ENCODE measurements at regions not wholly inside any gene's neighbourhood (a gene's known extent, or its start where the extent isn't known, plus 50 kb on each side); places are given as distances from the start of the nearest gene placed in this dataset.

GRCh38 chr1:65688215-65688566, 104.5 kb upstream of the PDE4B start:
- Histone ChIP-seq H3K4me2 (ENCODE audit: low read length) (no peak overlapping the region), H3K27ac (ENCODE audit: low read depth, low read length, poor library complexity, severe bottlenecking) (no peak overlapping the region), H3K9me2 (ENCODE audit: insufficient read depth, low read length) (no peaks in the 10 kb centered on the region), H3K4me1 (ENCODE audit: insufficient read depth, low read length, poor library complexity, severe bottlenecking) (no peaks in the 10 kb centered on the region), H4K20me1 (ENCODE audit: insufficient read depth, low read length) (no peaks in the 10 kb centered on the region), H2AFZ (ENCODE audit: low read length) (no peak overlapping the region), H3K4me3 (ENCODE audit: low read depth, low read length, poor library complexity, severe bottlenecking) (no peak overlapping the region), H3K36me3 (ENCODE audit: insufficient read depth, low read length) (no peaks in the 10 kb centered on the region), H3K79me2 (ENCODE audit: insufficient read depth, low read depth, low read length) (no peaks in the 10 kb centered on the region), H3K9me3 (ENCODE audit: low read length) (no peaks in the 10 kb centered on the region)
- POLR2A ChIA-PET: interaction anchor here (1.2 kb wide), 1 partner anchor 613 kb away, joined by 3 read pairs; no protein-coding TSS in a partner anchor
- DNase-seq (ENCODE audit: low spot score): no peak
- no TSS peak for BruUV-seq (replicated peaks)
- intact Hi-C loops (cut with micrococcal nuclease; ENCODE audit: unreplicated experiment): loop anchor here (5.0 kb wide), 1 partner anchor 1421 kb away; no protein-coding TSS in a partner anchor
- CTCF ChIA-PET (ENCODE audit: unreplicated experiment): no interaction called here
- TF ChIP-seq, protein P1, sequence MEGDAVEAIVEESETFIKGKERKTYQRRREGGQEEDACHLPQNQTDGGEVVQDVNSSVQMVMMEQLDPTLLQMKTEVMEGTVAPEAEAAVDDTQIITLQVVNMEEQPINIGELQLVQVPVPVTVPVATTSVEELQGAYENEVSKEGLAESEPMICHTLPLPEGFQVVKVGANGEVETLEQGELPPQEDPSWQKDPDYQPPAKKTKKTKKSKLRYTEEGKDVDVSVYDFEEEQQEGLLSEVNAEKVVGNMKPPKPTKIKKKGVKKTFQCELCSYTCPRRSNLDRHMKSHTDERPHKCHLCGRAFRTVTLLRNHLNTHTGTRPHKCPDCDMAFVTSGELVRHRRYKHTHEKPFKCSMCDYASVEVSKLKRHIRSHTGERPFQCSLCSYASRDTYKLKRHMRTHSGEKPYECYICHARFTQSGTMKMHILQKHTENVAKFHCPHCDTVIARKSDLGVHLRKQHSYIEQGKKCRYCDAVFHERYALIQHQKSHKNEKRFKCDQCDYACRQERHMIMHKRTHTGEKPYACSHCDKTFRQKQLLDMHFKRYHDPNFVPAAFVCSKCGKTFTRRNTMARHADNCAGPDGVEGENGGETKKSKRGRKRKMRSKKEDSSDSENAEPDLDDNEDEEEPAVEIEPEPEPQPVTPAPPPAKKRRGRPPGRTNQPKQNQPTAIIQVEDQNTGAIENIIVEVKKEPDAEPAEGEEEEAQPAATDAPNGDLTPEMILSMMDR (conservative IDR thresholded peaks at IDR 0.05; ENCODE audit: low read length): no peak
- no peak for TF ChIP-seq EZH2phosphoT487 (IDR thresholded peaks at IDR 0.05; ENCODE audit: borderline replicate concordance, low read depth, low read length)

DNA sequence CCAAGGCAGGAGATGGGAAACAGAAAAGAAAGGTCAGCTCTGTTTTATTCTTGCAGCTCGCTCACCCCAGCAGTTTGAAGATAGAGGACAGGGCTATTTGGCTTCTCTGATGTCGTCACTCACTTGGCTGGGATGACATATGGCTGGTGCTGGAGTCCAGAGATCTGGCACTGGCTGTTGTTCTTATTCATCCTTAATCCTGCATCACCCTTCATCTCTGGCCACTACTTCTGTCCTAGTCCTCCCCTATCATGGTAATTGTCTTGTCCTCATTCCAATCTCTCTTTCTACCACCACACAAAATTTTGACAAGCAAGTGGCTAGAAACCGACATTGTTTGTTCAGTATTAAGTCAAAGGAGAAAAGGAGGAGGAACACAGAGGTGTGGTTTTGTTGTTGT, 103.8 kb upstream of the PDE4B start:
- H3K79me2 ChIP-seq (ENCODE audit: insufficient read depth, low read depth, low read length): no peaks in the 10 kb centered on the region

More for the DNA sequence above, 103.8 kb upstream of the PDE4B start:
- intact Hi-C loops (cut with micrococcal nuclease; ENCODE audit: unreplicated experiment): loop anchor here (5.0 kb wide), 1 partner anchor 1422 kb away; no protein-coding TSS in a partner anchor
- DNase-seq (ENCODE audit: low spot score): no peak
- no peak overlapping the region for H3K4me3 ChIP-seq (ENCODE audit: low read depth, low read length, poor library complexity, severe bottlenecking)
- H3K4me1 ChIP-seq (ENCODE audit: insufficient read depth, low read length, poor library complexity, severe bottlenecking): no peaks in the 10 kb centered on the region
- TF ChIP-seq, protein P1 (conservative IDR thresholded peaks at IDR 0.05; ENCODE audit: low read length): no peak
- no peak for TF ChIP-seq EZH2phosphoT487 (IDR thresholded peaks at IDR 0.05; ENCODE audit: borderline replicate concordance, low read depth, low read length)
- H3K27ac ChIP-seq (ENCODE audit: low read depth, low read length, poor library complexity, severe bottlenecking): no peak overlapping the region
- H4K20me1 ChIP-seq (ENCODE audit: insufficient read depth, low read length): no peaks in the 10 kb centered on the region
- CTCF ChIA-PET (ENCODE audit: unreplicated experiment): no interaction called here
- no peaks in the 10 kb centered on the region for H3K9me3 ChIP-seq (ENCODE audit: low read length)
- H3K36me3 ChIP-seq (ENCODE audit: insufficient read depth, low read length): no peaks in the 10 kb centered on the region
- no TSS peak for BruUV-seq (replicated peaks)
- H3K4me2 ChIP-seq (ENCODE audit: low read length): no peak overlapping the region
- no peak overlapping the region for H2AFZ ChIP-seq (ENCODE audit: low read length)
- POLR2A ChIA-PET: no interaction called here
- H3K9me2 ChIP-seq (ENCODE audit: insufficient read depth, low read length): no peaks in the 10 kb centered on the region
